ENCODE measurements at regions not wholly inside any gene's neighbourhood (a gene's known extent, or its start where the extent isn't known, plus 50 kb on each side); places are given as distances from the start of the nearest gene placed in this dataset.

DNA sequence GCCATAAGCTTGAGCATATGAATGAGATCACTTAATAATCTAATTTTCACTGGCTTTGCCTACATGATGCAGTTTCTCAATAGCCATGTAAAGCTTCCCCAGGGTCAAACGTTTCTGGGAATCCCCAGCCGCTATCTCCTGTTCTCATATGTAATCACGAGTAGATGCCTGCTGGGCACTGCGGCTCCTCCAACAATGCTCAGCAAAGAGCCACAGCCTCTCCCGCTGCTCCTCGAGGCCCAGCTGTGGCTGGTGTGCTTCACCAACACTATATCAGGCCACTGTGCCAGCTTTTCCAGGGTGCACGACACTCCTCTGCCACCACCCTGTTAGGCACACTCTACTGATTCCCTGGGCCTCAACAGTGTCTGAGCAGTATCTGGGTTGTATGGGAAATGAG lies 78.3 kb upstream of the RASGEF1B start:
- no peak for DNase-seq (ENCODE audit: low read depth)

DNA sequence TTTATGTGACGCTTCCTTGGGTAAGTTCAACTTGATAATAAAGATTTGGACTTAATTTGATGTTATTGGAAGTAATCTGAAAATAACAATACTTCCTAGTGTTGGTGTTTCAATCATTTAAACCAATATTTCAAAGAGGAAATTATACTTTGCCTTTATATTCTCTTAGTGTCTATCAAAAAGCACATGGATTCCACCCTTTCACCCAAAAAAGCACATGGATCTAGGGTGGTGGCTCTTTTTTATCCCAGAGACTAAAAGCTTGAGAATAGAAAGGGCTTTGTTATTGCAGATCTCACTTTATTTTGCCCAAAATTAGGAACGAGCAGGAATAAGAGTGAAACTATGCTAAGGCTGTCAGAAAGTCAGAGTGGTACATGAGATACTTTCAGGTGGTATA lies 75.1 kb upstream of the RASGEF1B start:
- DNase-seq (ENCODE audit: low read depth) = no peak

DNA sequence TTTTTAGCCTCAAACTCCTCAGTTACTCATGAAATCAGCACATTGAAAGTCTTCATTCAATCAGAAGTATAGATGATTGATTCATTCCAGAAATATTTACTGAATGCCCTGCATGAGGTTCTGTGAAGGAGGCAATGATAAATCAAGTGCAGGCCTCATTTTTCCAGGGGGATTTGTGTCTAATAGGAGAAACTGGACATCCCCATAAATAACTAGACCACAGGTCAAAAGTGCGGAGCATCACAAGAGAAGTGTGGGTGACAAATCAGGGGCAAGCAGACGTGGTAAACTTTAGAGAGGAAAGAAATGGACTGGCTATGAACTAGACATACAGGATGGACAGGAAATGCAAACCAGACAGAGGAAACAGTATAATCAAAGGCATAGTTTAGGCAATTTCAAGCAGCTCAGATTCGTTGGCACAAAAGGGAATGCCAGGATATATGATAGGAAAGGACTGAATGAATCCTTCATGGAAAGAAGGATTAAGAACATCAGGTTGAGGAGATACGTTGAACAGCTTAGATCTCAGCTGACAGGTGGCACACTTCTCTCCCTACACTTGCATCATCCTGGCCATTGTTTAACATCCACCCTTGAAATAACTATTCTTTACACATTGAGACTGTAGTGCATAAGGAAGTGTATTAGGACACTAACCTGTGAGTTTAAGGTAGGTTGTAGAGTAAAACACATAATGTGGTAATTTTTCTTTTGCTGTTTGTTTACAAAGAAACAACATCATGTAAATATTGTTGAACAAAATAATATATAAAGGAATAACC lies 69.6 kb upstream of the RASGEF1B start:
- no peak for DNase-seq (ENCODE audit: low read depth)

DNA sequence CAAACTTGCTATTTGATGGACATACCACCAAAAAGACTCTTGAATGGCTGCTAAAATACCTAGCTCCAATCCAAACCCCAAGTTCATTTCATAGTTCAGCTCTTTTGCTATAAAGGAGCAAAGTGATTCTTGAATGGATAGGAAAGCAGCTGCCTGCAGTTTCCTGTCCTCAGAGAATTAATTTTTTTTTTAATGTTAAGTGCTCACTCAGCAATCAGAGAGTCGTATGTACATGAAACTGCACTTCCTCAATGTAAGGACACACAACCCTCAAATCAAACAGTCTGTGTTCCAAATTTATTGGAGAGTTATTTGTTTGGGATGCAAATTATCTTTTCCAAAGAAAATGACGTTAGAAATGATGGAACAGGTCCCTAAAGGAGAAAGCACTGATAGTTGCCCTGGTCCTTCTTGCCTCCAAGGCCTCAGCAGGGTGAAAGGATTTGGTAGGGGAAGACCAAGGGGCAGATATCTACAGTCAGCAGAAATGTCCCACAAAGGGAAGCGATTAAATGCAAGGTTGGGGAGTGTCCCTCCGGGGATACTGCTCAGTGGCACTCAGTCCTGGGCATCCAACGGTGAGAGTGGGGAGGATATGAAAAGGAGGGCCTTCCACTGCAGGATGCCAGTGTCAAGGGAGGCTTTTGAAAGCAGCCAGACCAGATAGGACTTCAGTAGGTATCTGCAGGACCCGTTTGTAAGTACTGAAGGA lies 67.2 kb upstream of the RASGEF1B start:
- DNase-seq (ENCODE audit: low read depth) = no peak

DNA sequence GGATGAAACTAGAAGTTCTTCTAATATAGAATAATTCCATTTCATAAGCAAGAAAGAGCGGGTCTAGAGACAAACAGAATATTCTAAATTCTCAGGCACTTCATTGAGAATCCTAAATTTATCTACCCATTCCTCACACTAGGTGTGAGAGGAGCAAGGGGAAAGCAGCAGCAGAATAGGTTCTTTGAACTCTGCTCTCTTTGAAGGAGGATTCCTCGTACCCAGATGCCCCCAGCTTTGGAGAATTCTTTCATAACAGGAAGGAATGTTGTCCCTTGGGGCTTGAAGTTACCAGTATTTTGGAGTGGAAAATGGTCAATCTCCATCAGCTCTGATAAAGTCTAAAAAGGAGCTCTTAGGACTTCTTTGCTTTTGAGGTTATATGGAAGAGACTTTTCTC lies 59.7 kb upstream of the RASGEF1B start:
- DNase-seq (ENCODE audit: low read depth) = no peak

DNA sequence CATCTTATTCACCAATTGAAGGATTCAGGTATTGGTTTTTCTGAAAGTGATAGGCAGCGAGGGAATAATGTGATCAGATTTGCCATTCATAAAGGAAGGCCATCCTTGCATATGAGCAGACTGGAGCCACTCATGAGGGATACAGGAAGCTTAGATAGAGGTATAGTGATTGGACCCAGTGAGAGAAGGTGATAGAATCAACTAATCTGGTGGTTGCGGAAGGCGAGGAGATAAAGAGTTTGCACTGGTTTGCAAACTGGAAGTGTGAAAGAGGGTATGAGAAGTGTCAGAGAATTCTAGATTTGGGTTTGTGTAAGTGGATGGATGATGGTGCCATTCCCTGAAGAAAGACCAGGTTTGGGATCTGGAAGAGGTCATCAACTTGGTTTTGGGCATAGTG lies 57.3 kb upstream of the RASGEF1B start:
- DNase-seq (ENCODE audit: low read depth) = no peak

DNA sequence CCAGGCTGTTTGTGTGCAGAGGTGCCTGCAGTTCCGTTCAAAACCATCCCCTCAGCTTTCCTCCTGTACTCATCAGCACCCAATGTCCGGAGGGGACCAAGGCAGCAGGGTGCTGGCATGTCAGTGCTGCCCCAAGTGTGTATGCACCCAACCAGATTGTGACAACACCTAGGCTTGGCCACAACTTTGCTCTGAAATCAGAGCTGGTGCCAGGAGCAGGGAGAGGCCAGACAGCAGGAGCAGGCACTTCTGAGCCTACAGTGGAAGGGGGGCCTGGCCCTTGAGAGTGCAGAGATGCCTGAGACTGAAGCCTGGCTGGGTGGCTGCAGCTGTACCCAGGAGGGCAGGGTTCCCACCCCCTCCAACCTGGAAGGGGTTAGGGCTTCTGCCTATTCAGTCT lies 56.5 kb upstream of the RASGEF1B start:
- DNase-seq (ENCODE audit: low read depth) = no peak

DNA sequence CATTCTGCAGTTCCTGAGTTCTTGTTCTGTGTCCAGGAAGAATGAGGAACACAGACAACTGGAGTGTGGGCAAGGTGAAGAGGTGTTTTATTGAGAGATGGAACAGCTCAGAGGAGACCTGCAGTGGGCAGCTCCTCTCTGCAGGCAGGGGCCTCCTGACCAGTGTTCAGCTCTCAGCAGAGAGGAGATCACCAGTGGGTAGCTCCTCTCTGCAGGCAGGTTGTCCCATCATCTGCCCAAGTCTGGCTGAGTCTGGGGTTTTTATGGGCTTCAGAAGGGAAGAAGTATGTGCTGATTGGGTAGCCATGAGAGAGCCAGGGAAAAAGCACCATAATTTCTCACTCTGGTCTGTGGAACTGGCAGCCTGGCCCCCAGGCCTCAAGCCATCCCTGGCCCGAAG lies 56.0 kb upstream of the RASGEF1B start:
- DNase-seq (ENCODE audit: low read depth) = no peak

DNA sequence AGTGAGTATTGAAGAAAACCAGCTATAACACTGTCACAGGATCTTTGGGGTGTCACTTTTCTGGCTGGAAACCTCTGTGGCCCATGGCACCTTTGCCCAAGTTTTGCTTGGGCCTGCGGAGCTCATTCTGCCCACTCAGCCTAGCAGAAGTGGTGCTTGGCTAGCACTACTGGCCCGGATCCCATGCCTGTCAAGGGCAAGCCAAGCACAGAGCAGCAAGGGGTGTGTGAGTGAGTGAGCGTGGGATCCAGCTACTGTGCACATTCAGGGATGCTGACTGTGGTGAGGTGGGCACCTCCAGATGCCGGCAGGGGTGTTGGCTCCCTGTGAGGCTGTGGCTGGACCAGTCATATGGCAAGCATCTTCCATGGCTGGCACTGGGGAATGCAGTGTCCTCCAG lies 55.4 kb upstream of the RASGEF1B start:
- DNase-seq (ENCODE audit: low read depth) = no peak

DNA sequence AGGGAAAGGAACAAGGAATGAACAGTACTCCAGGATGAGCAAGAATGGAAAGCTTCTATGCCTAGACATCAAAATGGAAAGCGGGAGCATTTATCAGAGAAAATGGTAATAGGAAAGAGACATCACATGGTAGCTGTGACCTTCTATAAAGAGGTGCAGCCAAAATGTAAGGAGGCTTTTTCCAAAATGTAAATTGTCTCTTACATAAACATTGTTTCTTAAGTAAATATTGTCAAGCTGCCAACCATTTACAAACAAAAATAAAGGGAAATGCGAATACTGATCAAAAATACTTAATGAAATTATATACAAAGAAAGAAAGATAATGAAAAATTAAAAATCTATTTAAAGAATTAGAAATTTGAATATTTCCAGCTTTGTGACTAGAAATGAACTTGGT lies 55.0 kb upstream of the RASGEF1B start:
- no peak for DNase-seq (ENCODE audit: low read depth)

DNA sequence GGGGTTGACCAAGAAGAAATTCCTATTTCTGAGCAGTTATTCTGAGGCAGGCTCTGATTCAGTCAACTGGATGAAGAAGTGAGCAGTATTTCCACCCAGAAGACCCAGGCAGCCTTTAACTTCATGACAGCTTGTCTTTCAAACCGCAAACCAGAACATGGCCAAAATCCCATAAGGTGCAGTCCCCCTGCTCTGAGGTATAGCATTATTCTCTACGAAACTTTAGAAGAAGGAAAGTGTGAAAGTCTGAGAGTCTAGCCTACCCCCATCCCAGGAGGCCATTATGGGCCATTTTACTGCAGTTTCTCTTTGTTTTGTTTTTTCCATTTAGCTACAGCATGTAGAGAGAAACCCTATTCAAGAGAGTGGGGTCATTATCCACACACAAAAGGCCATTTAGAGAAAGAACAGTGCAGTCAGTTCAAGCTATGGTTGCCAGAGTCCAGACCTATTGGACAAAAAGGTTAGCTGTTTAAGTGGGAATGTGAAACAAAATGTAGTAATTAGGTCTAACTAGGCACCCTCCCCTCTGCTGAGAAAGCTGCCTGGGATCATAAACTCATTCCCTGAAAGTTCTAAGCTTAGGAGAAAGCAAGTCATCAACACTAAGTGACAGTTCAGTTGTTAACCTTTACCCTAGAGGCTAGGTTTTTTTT lies 52.1 kb upstream of the RASGEF1B start:
- no peak for DNase-seq (ENCODE audit: low read depth)

DNA sequence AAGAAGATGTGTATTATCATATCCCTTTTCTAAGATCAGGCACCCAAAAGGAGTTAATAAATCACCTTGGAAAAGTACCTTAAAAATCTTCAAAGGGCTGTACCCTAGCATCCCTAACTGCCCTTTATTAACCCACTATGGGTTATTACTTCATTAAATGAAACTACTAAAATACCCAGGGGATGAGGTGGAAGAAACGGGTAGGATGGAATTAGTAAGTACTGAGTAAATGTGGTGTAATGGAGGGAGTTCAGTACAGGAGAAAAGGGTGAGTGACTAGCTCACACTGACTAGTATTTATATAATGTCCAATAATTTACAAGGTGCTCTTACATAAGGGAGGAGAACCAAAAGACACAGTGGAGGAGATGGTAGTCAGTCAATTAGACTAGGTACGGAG lies 51.0 kb upstream of the RASGEF1B start:
- no peak for DNase-seq (ENCODE audit: low read depth)

DNA sequence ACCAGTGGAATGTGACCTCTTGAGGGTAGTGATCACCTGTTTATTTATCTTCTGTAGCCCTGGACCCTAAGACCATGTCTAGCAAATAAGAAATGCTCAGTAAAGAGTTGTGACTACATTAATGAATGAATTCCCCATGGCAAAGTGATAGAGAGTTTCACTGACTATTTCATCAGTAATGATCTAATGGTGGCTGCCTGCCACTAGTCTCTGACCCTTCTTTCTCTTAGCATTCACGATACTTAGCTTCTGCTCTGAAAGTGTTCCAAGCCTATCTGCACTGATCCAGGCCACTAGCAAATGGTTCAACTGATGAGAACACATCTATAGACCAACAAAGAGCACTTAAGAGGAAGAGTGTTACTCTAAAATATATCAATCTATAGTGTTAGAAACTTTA lies 50.0 kb upstream of the RASGEF1B start:
- DNase-seq (ENCODE audit: low read depth) = no peak
